ENCODE measurements at regions not wholly inside any gene's neighbourhood (a gene's known extent, or its start where the extent isn't known, plus 50 kb on each side); places are given as distances from the start of the nearest gene placed in this dataset.
"Not testable (repeated sequence)": the region's sequence is repeated elsewhere in the genome, so short reads cannot be mapped to it uniquely, and the experiment has no call there.

DNA sequence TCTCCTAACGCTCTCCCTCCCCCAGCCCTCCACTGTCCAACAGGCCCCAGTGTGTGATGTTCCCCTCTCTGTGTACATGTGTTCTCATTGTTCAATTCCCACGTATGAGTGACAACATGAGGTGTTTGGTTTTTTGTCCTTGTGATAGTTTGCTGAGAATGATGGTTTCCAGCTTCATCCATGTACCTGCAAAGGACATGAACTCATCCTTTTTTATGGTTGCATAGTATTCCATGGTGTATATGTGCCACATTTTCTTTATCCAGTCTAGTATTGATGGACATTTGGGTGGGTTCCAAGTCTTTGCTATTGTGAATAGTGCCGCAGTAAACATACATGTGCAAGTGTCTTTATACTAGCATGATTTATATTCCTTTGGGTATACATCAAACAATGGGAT, 347.4 kb downstream of the MAGEE1 start:
- DNase-seq (ENCODE audit: extremely low spot score in 2 of 2); H3K4me1 ChIP-seq; H3K9me3 ChIP-seq; H3K27me3 ChIP-seq; H3K4me3 ChIP-seq; intact Hi-C loops (cut with DNase I); H3K36me3 ChIP-seq; H3K27ac ChIP-seq: not testable (repeated sequence)

DNA sequence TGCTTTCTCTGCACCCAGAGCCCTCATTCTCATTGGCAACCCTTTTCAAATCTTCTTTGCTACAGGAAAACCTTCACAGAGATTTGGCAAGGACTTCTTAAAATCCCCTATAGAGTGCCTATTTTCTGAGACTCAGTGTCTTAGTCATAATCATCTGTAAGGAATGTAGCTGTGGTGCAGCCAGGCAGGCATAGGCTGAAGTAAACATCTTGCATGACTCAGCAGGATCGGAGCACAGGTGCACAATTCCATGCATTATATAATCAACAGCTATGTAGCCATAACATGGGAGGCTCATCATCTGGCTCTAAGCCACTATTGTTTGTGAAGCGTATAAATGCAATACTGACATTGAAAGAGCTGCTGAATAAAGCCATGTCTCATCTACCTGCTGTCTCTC, 368.8 kb downstream of the MAGEE1 start:
- no peak for DNase-seq (ENCODE audit: extremely low spot score in 2 of 2)
- Histone ChIP-seq H3K4me3 (no peak overlapping the region), H3K36me3 (no peaks in the 10 kb centered on the region), H3K27me3 (no peaks in the 10 kb centered on the region), H3K9me3 (no peaks in the 10 kb centered on the region), H3K27ac (no peak overlapping the region), H3K4me1 (no peaks in the 10 kb centered on the region)
- intact Hi-C loops (cut with DNase I): no loop called here
- no peak for TF ChIP-seq POLR2A (IDR thresholded peaks at IDR 0.05)

DNA sequence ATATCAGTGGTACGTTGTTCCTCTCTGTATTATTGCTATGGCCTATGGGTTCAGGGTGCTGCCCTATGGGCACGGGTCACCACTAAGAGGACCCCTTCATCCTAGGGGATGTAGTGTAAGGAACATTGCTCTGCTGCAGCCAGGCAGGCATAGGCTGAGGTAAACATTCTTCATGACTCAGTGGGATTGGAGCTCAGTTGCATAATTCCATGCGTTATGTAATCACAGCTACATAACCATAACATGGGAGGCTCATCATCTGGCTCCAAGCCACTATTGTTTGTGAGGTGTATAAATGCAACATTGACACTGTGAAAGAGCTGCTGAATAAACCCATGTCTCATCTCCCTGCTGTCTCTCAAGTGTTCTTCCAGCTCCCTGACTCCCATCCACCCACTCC, 375.2 kb downstream of the MAGEE1 start:
- DNase-seq (ENCODE audit: extremely low spot score in 2 of 2): no peak
- Histone ChIP-seq H3K9me3 (no peaks in the 10 kb centered on the region), H3K4me3 (no peak overlapping the region), H3K27ac (no peak overlapping the region), H3K27me3 (no peaks in the 10 kb centered on the region), H3K4me1 (no peaks in the 10 kb centered on the region), H3K36me3 (no peaks in the 10 kb centered on the region)
- intact Hi-C loops (cut with DNase I): no loop called here
- TF ChIP-seq POLR2AphosphoS5 (IDR thresholded peaks at IDR 0.05; ENCODE audit: insufficient read depth in 1 of 2, low read depth in 1 of 2) (no peak), POLR2A (IDR thresholded peaks at IDR 0.05) (no peak)
- TF ChIP-seq, protein P1, sequence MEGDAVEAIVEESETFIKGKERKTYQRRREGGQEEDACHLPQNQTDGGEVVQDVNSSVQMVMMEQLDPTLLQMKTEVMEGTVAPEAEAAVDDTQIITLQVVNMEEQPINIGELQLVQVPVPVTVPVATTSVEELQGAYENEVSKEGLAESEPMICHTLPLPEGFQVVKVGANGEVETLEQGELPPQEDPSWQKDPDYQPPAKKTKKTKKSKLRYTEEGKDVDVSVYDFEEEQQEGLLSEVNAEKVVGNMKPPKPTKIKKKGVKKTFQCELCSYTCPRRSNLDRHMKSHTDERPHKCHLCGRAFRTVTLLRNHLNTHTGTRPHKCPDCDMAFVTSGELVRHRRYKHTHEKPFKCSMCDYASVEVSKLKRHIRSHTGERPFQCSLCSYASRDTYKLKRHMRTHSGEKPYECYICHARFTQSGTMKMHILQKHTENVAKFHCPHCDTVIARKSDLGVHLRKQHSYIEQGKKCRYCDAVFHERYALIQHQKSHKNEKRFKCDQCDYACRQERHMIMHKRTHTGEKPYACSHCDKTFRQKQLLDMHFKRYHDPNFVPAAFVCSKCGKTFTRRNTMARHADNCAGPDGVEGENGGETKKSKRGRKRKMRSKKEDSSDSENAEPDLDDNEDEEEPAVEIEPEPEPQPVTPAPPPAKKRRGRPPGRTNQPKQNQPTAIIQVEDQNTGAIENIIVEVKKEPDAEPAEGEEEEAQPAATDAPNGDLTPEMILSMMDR (IDR thresholded peaks at IDR 0.05): no peak

DNA sequence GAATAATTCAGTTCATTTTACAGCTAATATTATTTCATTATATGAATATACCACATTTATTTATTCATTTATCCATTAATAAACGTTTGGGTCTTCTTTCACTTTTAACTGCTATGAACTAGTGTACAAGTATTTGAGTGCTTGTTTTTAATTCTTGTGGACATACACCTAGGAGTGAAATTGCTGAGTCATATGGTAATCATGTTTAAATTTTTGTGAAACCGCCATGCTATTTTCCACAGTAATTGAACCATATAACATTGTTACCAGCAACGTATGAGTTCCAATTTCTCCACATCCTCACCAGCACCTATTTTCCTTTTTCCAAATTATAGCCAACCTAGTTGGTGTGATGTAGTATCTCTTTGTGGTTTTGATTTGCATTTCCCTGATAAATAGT, 388.2 kb downstream of the MAGEE1 start:
- Histone ChIP-seq H3K27ac (no peak overlapping the region), H3K27me3 (no peaks in the 10 kb centered on the region), H3K4me3 (no peak overlapping the region), H3K9me3 (no peaks in the 10 kb centered on the region), H3K4me1 (no peaks in the 10 kb centered on the region), H3K36me3 (no peaks in the 10 kb centered on the region)
- no peak for DNase-seq (ENCODE audit: extremely low spot score in 2 of 2)
- intact Hi-C loops (cut with DNase I): no loop called here
- TF ChIP-seq, protein P1 (IDR thresholded peaks at IDR 0.05): no peak
- no peak for TF ChIP-seq POLR2A (IDR thresholded peaks at IDR 0.05)
- no peak for TF ChIP-seq POLR2AphosphoS5 (IDR thresholded peaks at IDR 0.05; ENCODE audit: insufficient read depth in 1 of 2, low read depth in 1 of 2)

DNA sequence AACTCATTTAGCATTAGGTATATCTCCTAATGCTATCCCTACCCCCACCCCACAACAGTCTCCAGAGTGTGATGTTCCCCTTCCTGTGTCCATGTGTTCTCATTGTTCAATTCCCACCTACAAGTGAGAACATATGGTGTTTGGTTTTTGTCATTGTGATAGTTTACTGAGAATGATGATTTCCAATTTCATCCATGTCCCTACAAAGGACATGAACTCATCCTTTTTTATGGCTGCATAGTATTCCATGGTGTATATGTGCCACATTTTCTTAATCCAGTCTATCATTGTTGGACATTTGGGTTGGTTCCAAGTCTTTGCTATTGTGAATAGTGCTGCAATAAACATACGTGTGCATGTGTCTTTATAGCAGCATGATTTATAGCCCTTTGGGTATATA, 389.8 kb downstream of the MAGEE1 start:
- H3K27me3 ChIP-seq; H3K36me3 ChIP-seq; H3K9me3 ChIP-seq; intact Hi-C loops (cut with DNase I); H3K4me3 ChIP-seq; DNase-seq (ENCODE audit: extremely low spot score in 2 of 2); H3K27ac ChIP-seq; H3K4me1 ChIP-seq: not testable (repeated sequence)

DNA sequence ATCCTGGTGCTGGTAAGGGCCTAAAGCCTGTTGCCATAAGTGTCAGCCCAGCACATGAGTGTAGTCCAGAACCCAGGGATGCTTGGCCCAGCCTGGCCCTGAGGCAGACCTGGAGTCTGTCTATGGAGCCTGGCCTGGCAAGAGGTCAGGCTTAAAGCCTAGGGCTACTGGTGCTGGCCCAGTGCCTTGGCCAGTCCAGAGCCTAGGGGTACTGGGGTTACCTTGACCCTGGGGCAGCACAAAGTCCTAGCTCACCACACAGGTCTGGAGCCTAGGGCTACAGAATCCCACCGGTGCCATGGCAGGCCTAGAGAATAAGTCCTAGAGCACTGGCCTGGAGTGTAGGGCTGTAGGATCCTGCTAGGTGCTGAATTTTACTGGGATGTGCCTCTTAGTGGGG, 393.8 kb downstream of the MAGEE1 start:
- intact Hi-C loops (cut with DNase I): no loop called here
- no peaks in the 10 kb centered on the region for H3K4me1 ChIP-seq
- no peaks in the 10 kb centered on the region for H3K36me3 ChIP-seq
- no peak for TF ChIP-seq POLR2A (IDR thresholded peaks at IDR 0.05)
- no peak for TF ChIP-seq POLR2AphosphoS5 (IDR thresholded peaks at IDR 0.05; ENCODE audit: insufficient read depth in 1 of 2, low read depth in 1 of 2)
- TF ChIP-seq, protein P1 (IDR thresholded peaks at IDR 0.05): no peak
- H3K4me3 ChIP-seq: no peak overlapping the region
- H3K27me3 ChIP-seq: no peaks in the 10 kb centered on the region
- no peak for DNase-seq (ENCODE audit: extremely low spot score in 2 of 2)
- no peak overlapping the region for H3K27ac ChIP-seq
- no peaks in the 10 kb centered on the region for H3K9me3 ChIP-seq

DNA sequence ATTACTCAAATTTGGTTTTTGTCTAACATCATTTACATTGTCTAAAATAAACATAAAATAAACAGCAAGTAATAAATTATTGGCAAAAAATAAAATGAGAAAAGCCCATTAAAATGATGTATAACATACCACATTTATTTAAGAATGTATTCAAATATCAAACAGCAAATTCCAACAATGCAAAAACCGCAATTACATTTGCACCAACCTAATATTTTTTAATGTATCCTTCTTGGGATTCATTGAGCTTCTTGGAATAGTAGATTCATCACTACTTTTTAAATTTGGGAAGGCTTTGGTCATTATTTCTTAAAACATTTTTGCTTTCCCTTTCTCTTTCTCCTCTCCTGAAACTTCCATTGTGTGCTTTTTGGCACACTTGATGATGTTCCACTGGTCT, 400.2 kb downstream of the MAGEE1 start:
- H3K27me3 ChIP-seq: no peaks in the 10 kb centered on the region
- TF ChIP-seq POLR2AphosphoS5 (IDR thresholded peaks at IDR 0.05; ENCODE audit: insufficient read depth in 1 of 2, low read depth in 1 of 2) (no peak), POLR2A (IDR thresholded peaks at IDR 0.05) (no peak)
- TF ChIP-seq, protein P1 (IDR thresholded peaks at IDR 0.05): no peak
- intact Hi-C loops (cut with DNase I): no loop called here
- H3K27ac ChIP-seq: no peak overlapping the region
- H3K4me3 ChIP-seq: no peak overlapping the region
- DNase-seq (ENCODE audit: extremely low spot score in 2 of 2): no peak
- no peaks in the 10 kb centered on the region for H3K36me3 ChIP-seq
- no peaks in the 10 kb centered on the region for H3K4me1 ChIP-seq
- H3K9me3 ChIP-seq: no peaks in the 10 kb centered on the region

DNA sequence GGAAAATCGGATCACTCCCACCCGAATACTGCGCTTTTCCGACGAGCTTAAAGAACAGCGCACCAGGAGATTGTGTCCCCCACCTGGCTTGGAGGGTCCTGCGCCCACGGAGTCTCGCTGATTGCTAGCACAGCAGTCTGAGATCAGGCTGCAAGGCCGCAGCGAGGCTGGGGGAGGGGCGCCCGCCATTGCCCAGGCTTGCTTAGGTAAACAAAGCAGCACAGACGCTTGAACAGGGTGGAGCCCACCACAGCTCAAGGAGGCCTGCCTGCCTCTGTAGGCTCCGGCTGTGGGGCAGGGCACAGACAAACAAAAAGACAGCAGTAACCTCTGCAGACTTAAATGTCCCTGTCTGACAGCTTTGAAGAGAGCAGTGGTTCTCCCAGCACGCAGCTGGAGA, 413.4 kb downstream of the MAGEE1 start:
- H3K27me3 ChIP-seq; H3K27ac ChIP-seq; DNase-seq (ENCODE audit: extremely low spot score in 2 of 2); H3K9me3 ChIP-seq; H3K36me3 ChIP-seq; H3K4me3 ChIP-seq; H3K4me1 ChIP-seq; intact Hi-C loops (cut with DNase I): not testable (repeated sequence)

Data from vagina (tissue), 2 donors.